GM19324 (cell line): ENCODE measurements at regions not wholly inside any gene's neighbourhood (a gene's known extent, or its start where the extent isn't known, plus 50 kb on each side); places are given as distances from the start of the nearest gene placed in this dataset.

Experiments
- ATAC-seq: cut with Tn5 transposase; IDR thresholded peaks from one replicate; pipeline ENCODE4 v1.9.1; 2021; ENCODE audit warnings: mild to moderate bottlenecking, moderate library complexity; ENCODE audit not compliant: unreplicated experiment, low FRiP score

GRCh38 chr13:106628936-106629659 is 61.2 kb upstream of the ARGLU1 start:
- ATAC-seq: no peak

DNA sequence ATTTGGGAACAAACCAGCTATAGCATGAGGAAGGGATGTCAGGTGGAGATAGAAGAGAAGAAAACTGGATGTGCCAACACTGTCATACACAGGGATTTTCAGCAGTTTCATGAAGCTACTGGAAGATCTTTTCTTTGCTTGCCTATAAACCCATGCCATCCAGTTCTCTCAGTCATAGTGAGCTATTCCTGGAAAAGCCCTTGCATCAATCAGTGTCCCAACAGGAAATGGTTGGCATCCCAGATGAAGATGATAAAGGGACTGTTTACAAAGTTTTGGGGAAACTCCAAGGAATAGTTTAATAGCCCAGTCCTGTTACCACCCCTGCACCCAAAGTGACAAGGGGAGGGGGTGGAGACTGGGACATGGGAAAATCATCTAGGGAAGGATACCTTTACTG is 58.5 kb upstream of the ARGLU1 start:
- no peak for ATAC-seq

GRCh38 chr13:106625578-106625977 is 57.6 kb upstream of the ARGLU1 start:
- ATAC-seq: no peak

GRCh38 chr13:106623799-106624460 is 56.0 kb upstream of the ARGLU1 start:
- ATAC-seq: no peak

- no peak for ATAC-seq
Measured at GRCh38 chr13:106621833-106622232, 53.9 kb upstream of the ARGLU1 start.

DNA sequence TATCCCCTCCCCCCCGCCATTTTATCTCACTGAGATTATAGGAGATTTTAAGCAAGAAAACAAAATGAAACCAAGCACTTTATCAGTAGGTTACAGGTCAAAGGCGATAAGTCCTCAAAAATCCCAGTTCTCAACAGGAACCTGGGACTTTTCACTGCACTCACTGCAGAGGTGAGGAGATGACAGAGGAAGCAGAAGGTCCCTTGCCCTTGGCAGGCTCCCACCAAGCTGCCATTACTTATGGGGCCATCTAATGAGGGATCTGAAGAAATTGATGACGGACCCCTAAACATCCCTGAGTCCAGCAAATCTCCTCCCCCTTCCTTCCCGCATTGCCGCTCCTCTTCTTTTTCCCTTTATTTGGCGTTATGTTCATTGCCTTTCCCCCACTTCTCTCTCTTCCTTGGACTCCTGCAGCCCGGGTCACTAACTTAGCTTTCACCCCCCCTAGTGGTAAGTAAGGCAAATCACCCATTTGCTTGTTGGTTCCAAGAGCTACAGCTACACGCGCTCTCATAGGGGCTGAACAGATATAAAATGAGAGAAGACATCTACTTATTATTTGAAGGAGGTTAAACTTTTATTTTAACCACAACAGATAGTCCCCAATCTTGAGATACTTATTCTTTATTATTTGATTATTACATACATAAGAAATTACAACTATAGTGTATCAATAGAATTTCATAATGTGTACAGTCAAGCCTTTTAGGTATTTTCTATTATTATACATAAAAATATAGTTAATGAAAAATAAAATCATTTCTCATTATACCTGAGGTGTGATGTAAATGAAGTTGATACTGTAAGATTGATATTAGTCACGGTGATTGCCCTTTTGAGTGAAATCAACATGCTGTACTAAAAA is 52.0 kb upstream of the ARGLU1 start:
- peak; percentile 93 for ATAC-seq
